ENCODE measurements at regions not wholly inside any gene's neighbourhood (a gene's known extent, or its start where the extent isn't known, plus 50 kb on each side); places are given as distances from the start of the nearest gene placed in this dataset.

DNA sequence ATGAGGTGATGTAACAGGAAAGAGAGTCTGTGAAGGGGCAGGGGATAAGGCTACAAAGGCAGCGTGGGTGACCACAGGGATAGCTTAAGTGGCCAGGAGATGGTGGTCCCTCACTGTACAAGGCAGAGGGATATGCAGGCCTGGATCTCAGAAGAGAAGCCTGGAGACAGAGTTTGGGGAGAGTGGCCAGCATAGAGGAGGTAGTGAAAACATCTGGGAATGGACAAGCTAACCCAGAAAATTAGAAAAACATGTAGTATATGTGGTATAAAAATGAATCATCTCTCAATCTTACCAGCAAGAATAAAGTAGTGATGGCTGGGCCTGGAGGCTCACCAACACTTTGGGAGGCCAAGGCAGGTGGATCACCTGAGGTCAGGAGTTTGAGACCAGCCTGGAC lies 349.2 kb upstream of the KLF4 start:
- POLR2A ChIA-PET (ENCODE audit: unreplicated experiment) = no interaction called here
- no peak for ATAC-seq
- no peak for DNase-seq

GRCh38 chr9:107836300-107836699 lies 346.7 kb upstream of the KLF4 start:
- TF ChIP-seq EZH2phosphoT487 (IDR thresholded peaks at IDR 0.05; ENCODE audit: borderline replicate concordance, low read length) (no peak), CTCF (conservative IDR thresholded peaks at IDR 0.05; ENCODE audit: low read depth, low read length) (no peak), EZH2 (IDR thresholded peaks at IDR 0.05; ENCODE audit: low read length, unreplicated experiment) (no peak)
- intact Hi-C loops (cut with micrococcal nuclease) = no loop called here
- no peaks in the 10 kb centered on the region for H3K4me1 ChIP-seq (ENCODE audit: insufficient read depth, low read length)
- no peak overlapping the region for H2AFZ ChIP-seq (ENCODE audit: low read length)
- no peaks in the 10 kb centered on the region for H3K27me3 ChIP-seq (ENCODE audit: low read length)
- H3K4me3 ChIP-seq (ENCODE audit: low read length) = no peak overlapping the region
- ChIA-PET CTCF (no interaction called here), POLR2A (ENCODE audit: unreplicated experiment) (no interaction called here)
- H3F3A ChIP-seq (ENCODE audit: low read length, unreplicated experiment) = no peaks in the 10 kb centered on the region
- no peak for ATAC-seq
- no TSS peak for BruUV-seq (replicated peaks)
- no peaks in the 10 kb centered on the region for H3K9me2 ChIP-seq (replicated peaks; ENCODE audit: low read length)
- no peaks in the 10 kb centered on the region for H3K9me3 ChIP-seq (ENCODE audit: low read length)
- H3K9ac ChIP-seq (ENCODE audit: low read length) = no peak overlapping the region
- no peak overlapping the region for H3K4me2 ChIP-seq (ENCODE audit: low read length)
- H3K27ac ChIP-seq (ENCODE audit: low read length) = no peak overlapping the region
- H4K20me1 ChIP-seq (ENCODE audit: low read length) = no peaks in the 10 kb centered on the region
- H3K79me2 ChIP-seq (ENCODE audit: low read length) = no peaks in the 10 kb centered on the region
- DNase-seq = no peak
- no peaks in the 10 kb centered on the region for H3K36me3 ChIP-seq (ENCODE audit: low read depth, low read length)

More for the DNA sequence above, 349.2 kb upstream of the KLF4 start:
- no peak overlapping the region for H3K9ac ChIP-seq (ENCODE audit: low read length)
- no peaks in the 10 kb centered on the region for H3F3A ChIP-seq (ENCODE audit: low read length, unreplicated experiment)
- no peaks in the 10 kb centered on the region for H3K79me2 ChIP-seq (ENCODE audit: low read length)
- no TSS peak for BruUV-seq (replicated peaks)
- CTCF ChIA-PET = no interaction called here
- H3K9me3 ChIP-seq (ENCODE audit: low read length) = no peaks in the 10 kb centered on the region
- no peaks in the 10 kb centered on the region for H3K36me3 ChIP-seq (ENCODE audit: low read depth, low read length)
- H3K4me2 ChIP-seq (ENCODE audit: low read length) = no peak overlapping the region
- no peaks in the 10 kb centered on the region for H4K20me1 ChIP-seq (ENCODE audit: low read length)
- no peaks in the 10 kb centered on the region for H3K27me3 ChIP-seq (ENCODE audit: low read length)
- no peak overlapping the region for H2AFZ ChIP-seq (ENCODE audit: low read length)
- H3K27ac ChIP-seq (ENCODE audit: low read length) = no peak overlapping the region
- H3K4me1 ChIP-seq (ENCODE audit: insufficient read depth, low read length) = no peaks in the 10 kb centered on the region
- TF ChIP-seq EZH2 (IDR thresholded peaks at IDR 0.05; ENCODE audit: low read length, unreplicated experiment) (no peak), CTCF (conservative IDR thresholded peaks at IDR 0.05; ENCODE audit: low read depth, low read length) (no peak), EZH2phosphoT487 (IDR thresholded peaks at IDR 0.05; ENCODE audit: borderline replicate concordance, low read length) (no peak)
- no peak overlapping the region for H3K4me3 ChIP-seq (ENCODE audit: low read length)
- no peaks in the 10 kb centered on the region for H3K9me2 ChIP-seq (replicated peaks; ENCODE audit: low read length)
- intact Hi-C loops (cut with micrococcal nuclease) = no loop called here

DNA sequence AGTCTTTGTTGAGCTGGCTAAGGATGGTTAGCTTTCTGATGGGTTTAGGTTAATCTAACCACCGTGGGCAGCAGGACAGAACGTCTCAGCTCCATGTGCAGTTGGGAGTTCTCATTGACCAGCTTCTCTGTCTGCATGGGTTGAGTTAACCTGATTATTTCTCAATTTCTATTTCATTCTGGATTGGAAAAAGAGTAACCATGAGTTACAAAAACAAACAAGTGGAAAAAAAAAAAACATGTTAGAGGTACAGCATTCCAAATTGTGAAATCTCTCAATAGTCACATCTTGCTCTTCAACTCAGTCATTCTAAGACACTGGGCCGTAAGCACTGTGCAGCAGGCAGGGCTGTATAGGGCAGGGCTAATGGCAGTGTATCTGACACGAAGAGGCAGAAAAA lies 343.7 kb upstream of the KLF4 start:
- DNase-seq (no peak), ATAC-seq (no peak)
- no peaks in the 10 kb centered on the region for H4K20me1 ChIP-seq (ENCODE audit: low read length)
- H2AFZ ChIP-seq (ENCODE audit: low read length) = no peak overlapping the region
- ChIA-PET CTCF (no interaction called here), POLR2A (ENCODE audit: unreplicated experiment) (no interaction called here)
- H3K4me2 ChIP-seq (ENCODE audit: low read length) = no peak overlapping the region
- H3K9ac ChIP-seq (ENCODE audit: low read length) = no peak overlapping the region
- no peaks in the 10 kb centered on the region for H3K79me2 ChIP-seq (ENCODE audit: low read length)
- H3K9me2 ChIP-seq (replicated peaks; ENCODE audit: low read length) = no peaks in the 10 kb centered on the region
- H3K27ac ChIP-seq (ENCODE audit: low read length) = no peak overlapping the region
- TF ChIP-seq EZH2phosphoT487 (IDR thresholded peaks at IDR 0.05; ENCODE audit: borderline replicate concordance, low read length) (no peak), EZH2 (IDR thresholded peaks at IDR 0.05; ENCODE audit: low read length, unreplicated experiment) (no peak), CTCF (conservative IDR thresholded peaks at IDR 0.05; ENCODE audit: low read depth, low read length) (no peak)
- H3K4me3 ChIP-seq (ENCODE audit: low read length) = no peak overlapping the region
- no peaks in the 10 kb centered on the region for H3F3A ChIP-seq (ENCODE audit: low read length, unreplicated experiment)
- H3K27me3 ChIP-seq (ENCODE audit: low read length) = no peaks in the 10 kb centered on the region
- no peaks in the 10 kb centered on the region for H3K9me3 ChIP-seq (ENCODE audit: low read length)
- H3K4me1 ChIP-seq (ENCODE audit: insufficient read depth, low read length) = no peaks in the 10 kb centered on the region
- H3K36me3 ChIP-seq (ENCODE audit: low read depth, low read length) = no peaks in the 10 kb centered on the region
- intact Hi-C loops (cut with micrococcal nuclease) = no loop called here
- BruUV-seq (replicated peaks) = no TSS peak
